NB4 (cell line): ENCODE measurements at regions not wholly inside any gene's neighbourhood (a gene's known extent, or its start where the extent isn't known, plus 50 kb on each side); places are given as distances from the start of the nearest gene placed in this dataset.

Experiments used
- DNase-seq: peaks from one replicate; pipeline ENCODE4 v3.0.0; 2010; ENCODE audit warnings: low read depth
- H3K4me3 ChIP-seq: one replicate; pipeline ENCODE4 v1.5.1; 2011; ENCODE audit warnings: mild to moderate bottlenecking, low read depth, low read length, moderate library complexity
- CTCF ChIP-seq: IDR thresholded peaks from one replicate; pipeline ENCODE4 v1.5.1; 2012; ENCODE audit warnings: low read depth, low read length
- MAX ChIP-seq: IDR thresholded peaks from 2 replicates; pipeline ENCODE4 v1.6.1; 2011; ENCODE audit warnings: low read depth, low read length
- MYC ChIP-seq: IDR thresholded peaks from 2 replicates; pipeline ENCODE4 v1.6.1; 2011; ENCODE audit warnings: low read depth, low read length
- POLR2A ChIP-seq: IDR thresholded peaks from 2 replicates; pipeline ENCODE4 v1.6.1; 2011; ENCODE audit warnings: mild to moderate bottlenecking; ENCODE audit not compliant: insufficient read length; ENCODE audit errors: extremely low read depth

GRCh38 chrX:42131856-42132255 is 208.5 kb upstream of the CASK start:
- TF ChIP-seq POLR2A (no peak), CTCF (no peak), MYC (no peak), MAX (no peak)
- no peak for DNase-seq
- H3K4me3 ChIP-seq: no peak overlapping the region

- no peak overlapping the region for H3K4me3 ChIP-seq
- TF ChIP-seq MAX: no peak
- TF ChIP-seq CTCF: no peak
- TF ChIP-seq MYC: no peak
- no peak for TF ChIP-seq POLR2A
- no peak for DNase-seq
Observed at GRCh38 chrX:42129022-42129940, 205.9 kb upstream of the CASK start.

- no peak for TF ChIP-seq MAX
- TF ChIP-seq CTCF: no peak
- no peak for DNase-seq
- H3K4me3 ChIP-seq: no peak overlapping the region
Observed at GRCh38 chrX:42128587-42128986, 205.2 kb upstream of the CASK start.

- DNase-seq: no peak
- TF ChIP-seq MAX (no peak), CTCF (no peak), POLR2A (no peak), MYC (no peak)
- H3K4me3 ChIP-seq: no peak overlapping the region
Observed at GRCh38 chrX:42128020-42128419, 204.7 kb upstream of the CASK start.

GRCh38 chrX:42127563-42127962 is 204.2 kb upstream of the CASK start:
- no peak for DNase-seq
- TF ChIP-seq POLR2A: no peak
- no peak for TF ChIP-seq MYC
- TF ChIP-seq CTCF: no peak
- no peak for TF ChIP-seq MAX
- no peak overlapping the region for H3K4me3 ChIP-seq

- H3K4me3 ChIP-seq: no peak overlapping the region
- TF ChIP-seq MYC (no peak), MAX (no peak), POLR2A (no peak), CTCF (no peak)
- DNase-seq: no peak
Observed at GRCh38 chrX:42123369-42123768, 200.0 kb upstream of the CASK start.
